Gastroesophageal sphincter (tissue), 3 donors: ENCODE measurements at regions not wholly inside any gene's neighbourhood (a gene's known extent, or its start where the extent isn't known, plus 50 kb on each side); places are given as distances from the start of the nearest gene placed in this dataset.

Source experiments
- POLR2A ChIP-seq, 2 donors: fragments of 450-650 bp; IDR thresholded peaks; one replicate each; pipeline ENCODE4 v1.6.1; 2017; ENCODE audit warnings: antibody characterized with exemption in 2 of 2, mild to moderate bottlenecking in 2 of 2, moderate library complexity in 1 of 2
- POLR2AphosphoS5 ChIP-seq: sonication (generic); formaldehyde crosslinking; IDR thresholded peaks from one replicate; pipeline ENCODE4 v1.6.1; 2017; ENCODE audit warnings: antibody characterized with exemption
- TF ChIP-seq, protein P1 (sequence below), 4 experiments: fragments of 200-600 bp in 2 of 4; fragments of 450-650 bp in 2 of 4; sonication (generic) in 1 of 4; IDR thresholded peaks; one replicate each; pipeline ENCODE4 v1.5.1; 2017 to 2019; ENCODE audit warnings: antibody characterized with exemption in 4 of 4, mild to moderate bottlenecking in 2 of 4, moderate library complexity in 2 of 4

DNA sequence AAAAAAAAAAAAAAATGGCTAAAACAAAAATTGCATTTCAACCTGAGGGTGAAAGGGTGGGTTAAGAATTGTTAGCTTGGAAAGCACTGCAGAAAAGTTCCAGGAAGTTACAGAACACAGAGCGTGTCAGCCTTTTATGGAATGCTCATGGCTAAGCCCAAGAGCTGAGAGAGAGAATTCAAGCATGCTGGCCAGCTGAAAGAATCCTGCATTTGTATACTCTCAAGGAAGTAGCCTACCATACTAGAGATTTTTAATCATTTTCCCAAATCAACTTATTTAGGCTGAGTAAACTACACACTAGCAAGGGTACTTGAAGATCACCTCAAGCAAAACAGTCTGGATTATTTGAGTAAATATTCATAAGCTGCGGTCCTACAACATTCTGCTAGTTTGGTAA, 153.9 kb downstream of the KCNJ2 start:
- TF ChIP-seq, protein P1, sequence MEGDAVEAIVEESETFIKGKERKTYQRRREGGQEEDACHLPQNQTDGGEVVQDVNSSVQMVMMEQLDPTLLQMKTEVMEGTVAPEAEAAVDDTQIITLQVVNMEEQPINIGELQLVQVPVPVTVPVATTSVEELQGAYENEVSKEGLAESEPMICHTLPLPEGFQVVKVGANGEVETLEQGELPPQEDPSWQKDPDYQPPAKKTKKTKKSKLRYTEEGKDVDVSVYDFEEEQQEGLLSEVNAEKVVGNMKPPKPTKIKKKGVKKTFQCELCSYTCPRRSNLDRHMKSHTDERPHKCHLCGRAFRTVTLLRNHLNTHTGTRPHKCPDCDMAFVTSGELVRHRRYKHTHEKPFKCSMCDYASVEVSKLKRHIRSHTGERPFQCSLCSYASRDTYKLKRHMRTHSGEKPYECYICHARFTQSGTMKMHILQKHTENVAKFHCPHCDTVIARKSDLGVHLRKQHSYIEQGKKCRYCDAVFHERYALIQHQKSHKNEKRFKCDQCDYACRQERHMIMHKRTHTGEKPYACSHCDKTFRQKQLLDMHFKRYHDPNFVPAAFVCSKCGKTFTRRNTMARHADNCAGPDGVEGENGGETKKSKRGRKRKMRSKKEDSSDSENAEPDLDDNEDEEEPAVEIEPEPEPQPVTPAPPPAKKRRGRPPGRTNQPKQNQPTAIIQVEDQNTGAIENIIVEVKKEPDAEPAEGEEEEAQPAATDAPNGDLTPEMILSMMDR (IDR thresholded peaks at IDR 0.05), result no peak
- TF ChIP-seq POLR2A (IDR thresholded peaks at IDR 0.05) (no peak), POLR2AphosphoS5 (no peak)
